GM21367 (cell line): ENCODE measurements at regions not wholly inside any gene's neighbourhood (a gene's known extent, or its start where the extent isn't known, plus 50 kb on each side); places are given as distances from the start of the nearest gene placed in this dataset.
"Not testable (repeated sequence)": the region's sequence is repeated elsewhere in the genome, so short reads cannot be mapped to it uniquely, and the experiment has no call there.

Source experiments
- ATAC-seq: cut with Tn5 transposase; IDR thresholded peaks from one replicate; pipeline ENCODE4 v1.9.1; 2021; ENCODE audit not compliant: unreplicated experiment

- no peak for ATAC-seq
Observed at GRCh38 chr9:31168161-31168560, 1216.3 kb upstream of the ACO1 start.

DNA sequence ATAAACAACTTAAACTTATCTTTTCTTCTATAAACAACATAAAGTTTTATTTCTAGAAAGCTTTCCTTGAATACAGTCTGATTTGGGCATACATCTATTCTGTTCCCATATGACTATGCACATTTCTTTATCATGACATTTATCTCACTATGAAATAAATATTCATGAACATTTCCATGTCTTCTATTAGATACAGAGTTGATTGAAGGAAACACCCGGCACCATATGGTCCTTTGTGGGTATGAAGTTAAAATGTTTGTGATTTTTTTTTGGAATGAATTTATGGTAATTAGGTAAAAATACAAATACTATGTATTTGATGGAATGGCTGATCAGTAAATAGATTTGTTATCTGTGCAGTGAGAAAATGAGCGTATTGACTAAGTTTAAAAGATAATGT lies 1209.8 kb upstream of the ACO1 start:
- no peak for ATAC-seq

DNA sequence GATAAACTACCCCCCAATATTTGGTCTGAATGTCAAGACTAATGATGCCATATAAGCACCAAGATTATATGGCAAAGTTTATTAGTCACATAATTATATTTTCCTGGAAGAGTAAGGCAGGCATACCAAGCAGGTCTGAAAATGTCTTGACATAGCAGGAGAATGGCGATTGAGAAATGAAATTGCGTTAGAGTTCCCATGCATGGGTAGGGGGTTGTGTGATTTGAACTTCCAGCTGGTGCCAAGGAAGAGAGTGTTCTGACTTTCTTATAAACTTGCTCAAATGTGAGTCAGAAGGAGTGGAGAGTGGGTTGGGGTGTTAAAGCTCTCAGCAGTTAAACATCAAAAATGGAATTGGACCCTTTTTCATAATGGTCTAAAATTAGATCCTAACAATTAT lies 1200.6 kb upstream of the ACO1 start:
- no peak for ATAC-seq

DNA sequence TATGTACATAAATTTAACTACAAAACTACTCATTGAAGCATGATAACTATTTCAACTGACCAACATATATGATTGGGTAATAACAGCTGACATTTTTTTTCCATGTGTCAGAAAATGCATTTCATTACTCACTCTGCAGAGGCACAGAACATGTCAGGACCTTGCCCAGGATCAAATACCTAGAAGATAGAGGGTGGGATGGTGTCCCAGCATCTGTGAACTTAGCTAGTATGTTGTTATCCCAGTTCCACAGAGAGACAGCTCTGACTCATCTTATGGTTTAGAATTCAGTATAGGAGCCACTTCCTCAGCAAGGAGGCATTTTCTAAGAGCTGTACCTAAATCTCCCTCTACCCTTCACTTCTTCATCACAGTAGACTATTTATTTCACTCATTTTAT lies 1198.6 kb upstream of the ACO1 start:
- ATAC-seq, result no peak

DNA sequence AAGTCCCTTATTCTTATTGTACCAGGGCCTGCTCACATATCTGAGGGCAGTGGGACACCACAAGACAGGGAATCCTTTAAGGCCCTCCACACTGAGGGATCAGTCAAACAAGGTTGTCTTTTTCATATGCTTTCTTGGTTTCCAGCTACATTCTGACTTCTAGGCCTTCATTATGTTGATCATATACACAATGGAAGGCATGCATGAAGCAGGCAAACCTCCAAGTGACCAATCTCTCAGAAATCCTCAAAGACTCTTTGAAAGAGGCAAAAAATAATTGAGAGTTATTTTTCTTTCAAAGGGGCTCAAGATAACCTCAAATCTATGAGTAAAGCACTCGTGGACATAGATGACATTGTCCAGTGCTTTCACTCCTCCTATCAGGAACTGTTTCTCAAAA lies 1195.9 kb upstream of the ACO1 start:
- ATAC-seq, result no peak

DNA sequence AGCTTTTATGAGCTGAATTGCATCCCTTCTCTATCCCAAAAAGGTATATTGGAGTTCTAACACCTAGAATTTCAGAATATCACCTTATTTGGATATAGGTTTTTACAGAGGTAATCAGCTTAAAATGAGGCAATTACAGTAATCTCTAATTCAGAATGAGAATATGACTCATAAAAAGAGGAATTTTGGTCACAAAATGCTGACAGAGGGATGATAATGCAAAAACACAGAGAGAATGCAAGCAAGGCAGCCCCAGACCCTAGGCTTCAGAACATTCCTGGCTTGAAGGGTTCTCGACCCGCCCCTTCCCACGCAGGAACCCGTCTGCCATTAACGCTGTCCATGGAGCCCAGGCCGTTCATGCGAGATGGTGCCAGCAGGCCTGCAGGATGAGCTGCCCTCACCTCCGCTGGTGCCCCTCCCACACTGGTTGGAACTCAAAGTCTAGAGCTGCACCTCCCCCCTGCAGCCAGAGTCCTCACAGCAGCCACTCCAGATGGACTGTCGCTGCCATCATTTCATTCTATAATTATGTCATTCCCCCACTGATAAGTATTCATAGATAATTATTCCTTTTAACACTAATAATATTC lies 1173.4 kb upstream of the ACO1 start:
- peak; percentile 72 for ATAC-seq

DNA sequence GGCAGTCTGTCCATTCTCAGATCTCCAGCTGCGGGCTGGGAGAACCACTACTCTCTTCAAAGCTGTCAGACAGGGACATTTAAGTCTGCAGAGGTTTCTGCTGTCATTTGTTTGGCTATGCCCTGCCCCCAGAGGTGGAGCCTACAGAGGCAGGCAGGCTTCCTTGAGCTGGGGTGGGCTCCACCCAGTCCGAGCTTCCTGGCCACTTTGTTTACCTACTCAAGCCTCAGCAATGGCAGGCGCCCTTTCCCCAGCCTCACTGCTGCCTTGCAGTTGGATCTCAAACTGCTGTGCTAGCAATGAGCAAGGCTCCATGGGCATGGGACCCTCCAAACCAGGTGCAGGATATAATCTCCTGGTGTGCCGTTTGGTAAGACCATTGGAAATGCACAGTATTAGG lies 1154.5 kb upstream of the ACO1 start:
- not testable (repeated sequence) for ATAC-seq

DNA sequence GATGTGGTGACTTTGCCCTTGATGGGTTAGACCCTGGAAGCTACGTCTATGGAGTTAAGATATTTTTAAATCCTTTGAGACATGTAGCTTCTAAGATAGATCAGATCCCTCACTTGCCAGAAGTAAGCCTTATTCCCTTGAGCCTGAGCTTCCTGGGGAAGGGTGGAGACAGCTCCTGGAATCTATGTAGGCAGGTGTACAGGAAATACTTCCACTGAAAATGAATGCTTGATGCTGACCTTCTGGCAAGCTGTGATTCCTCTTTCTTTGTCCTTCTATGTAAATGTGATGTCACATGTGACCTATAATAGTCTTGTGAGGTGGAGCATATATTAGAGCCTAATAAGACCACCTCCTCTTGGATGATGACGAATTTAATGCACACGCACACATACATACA lies 1152.0 kb upstream of the ACO1 start:
- ATAC-seq, result no peak

DNA sequence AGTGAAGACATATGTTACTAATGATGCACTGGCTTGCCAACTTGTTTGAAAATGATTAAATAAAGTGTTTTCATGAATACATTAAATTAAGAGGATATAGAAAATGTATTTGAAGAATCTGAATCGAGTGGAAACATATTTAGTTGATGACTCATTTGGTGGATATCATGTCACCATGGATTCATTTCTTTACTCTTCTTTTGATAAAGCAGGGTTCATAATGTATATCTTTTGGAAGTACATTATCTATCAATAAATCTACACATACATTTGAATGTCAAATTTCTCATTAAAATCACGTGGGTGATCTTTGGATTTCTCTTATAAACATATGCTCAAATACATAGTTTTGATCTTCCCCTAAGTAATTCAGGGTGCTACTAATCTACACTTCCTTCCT lies 1148.1 kb upstream of the ACO1 start:
- no peak for ATAC-seq

DNA sequence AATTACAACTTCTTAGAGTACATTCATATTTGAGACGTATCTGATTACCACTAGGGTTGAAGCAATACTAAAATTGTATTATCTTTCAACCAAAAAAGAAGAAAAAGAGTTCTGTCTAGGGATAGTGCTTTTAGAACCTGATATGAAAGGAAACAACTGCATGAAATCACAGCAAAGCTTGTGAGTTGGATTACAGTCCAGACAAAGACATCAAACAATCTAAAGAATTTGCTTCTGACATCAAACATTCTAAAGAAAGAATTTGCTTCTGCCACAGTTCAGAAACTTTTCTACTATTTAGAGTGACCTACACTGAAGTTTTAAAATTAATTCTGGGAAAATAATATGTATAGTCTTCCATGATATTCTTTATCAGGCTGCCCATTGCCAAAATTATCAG lies 1141.1 kb upstream of the ACO1 start:
- no peak for ATAC-seq

- no peak for ATAC-seq
Observed at GRCh38 chr9:31248156-31248555, 1136.3 kb upstream of the ACO1 start.

- ATAC-seq, result no peak
Observed at GRCh38 chr9:31251386-31251785, 1133.1 kb upstream of the ACO1 start.

- ATAC-seq, result no peak
Observed at GRCh38 chr9:31253800-31254762, 1130.4 kb upstream of the ACO1 start.

- ATAC-seq, result no peak
Observed at GRCh38 chr9:31255211-31255610, 1129.2 kb upstream of the ACO1 start.

DNA sequence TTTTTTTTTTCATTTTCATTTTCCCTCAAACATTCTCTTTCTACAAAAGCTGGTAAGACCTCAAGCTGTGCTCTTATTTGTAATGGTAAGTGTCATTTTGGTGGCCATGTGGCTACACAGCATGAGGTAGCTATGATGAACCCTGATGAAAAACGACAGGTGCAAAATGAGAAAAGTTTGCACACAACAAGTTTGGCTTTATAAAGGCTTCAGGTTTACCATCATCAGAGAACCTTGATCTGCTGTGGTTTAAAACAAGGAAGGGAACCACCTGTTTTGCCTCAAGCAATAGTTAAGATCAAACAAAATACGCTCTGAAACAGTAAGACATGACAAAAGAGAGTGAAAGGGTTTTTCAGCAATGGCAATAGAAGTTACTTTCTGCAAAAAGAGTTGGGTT lies 1124.6 kb upstream of the ACO1 start:
- no peak for ATAC-seq

- no peak for ATAC-seq
Observed at GRCh38 chr9:31272456-31273295, 1111.8 kb upstream of the ACO1 start.

DNA sequence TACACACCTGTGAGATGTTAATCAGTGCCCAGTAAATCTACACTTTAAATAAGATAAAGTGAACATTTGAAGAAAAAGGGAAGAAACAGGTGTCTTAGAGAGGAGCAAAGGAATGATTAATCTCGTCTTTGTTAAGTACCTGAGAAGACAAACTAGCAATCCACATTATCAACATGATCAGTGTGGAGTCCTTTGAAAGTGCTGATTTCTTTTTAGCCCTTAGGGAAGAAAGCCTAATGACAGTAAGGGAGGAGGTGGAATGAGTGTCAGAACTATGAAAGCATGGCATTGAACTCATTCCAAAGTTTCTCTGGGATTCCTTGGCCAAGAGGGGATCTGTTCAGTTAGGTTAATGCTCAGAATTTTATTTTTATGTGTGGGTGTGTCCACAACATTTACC lies 1109.0 kb upstream of the ACO1 start:
- ATAC-seq, result no peak

- ATAC-seq, result no peak
Observed at GRCh38 chr9:31290731-31291130, 1093.7 kb upstream of the ACO1 start.

- peak; percentile 74 for ATAC-seq
Observed at GRCh38 chr9:31302620-31303418, 1081.6 kb upstream of the ACO1 start.

GRCh38 chr9:31304576-31304975 lies 1079.9 kb upstream of the ACO1 start:
- no peak for ATAC-seq

DNA sequence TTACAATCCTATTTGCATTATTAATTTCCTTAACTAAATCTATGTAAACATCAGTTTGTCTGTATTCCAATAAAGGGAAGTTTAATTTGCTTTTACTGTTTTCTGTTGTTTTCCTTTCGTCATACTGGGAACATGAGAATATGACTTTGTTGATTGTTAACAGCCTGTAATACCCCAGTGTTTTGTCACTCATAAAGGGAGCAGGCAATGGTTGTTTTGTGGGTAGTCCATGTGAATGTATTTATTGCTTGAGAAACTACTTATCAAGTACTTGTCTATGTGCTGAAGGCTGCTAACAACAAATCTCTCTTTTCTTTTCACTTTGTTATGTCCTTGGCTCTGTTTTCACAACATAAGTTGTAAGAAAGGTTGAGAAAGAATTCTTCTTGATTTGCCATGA lies 1070.2 kb upstream of the ACO1 start:
- ATAC-seq, result no peak
